Activated CD4-positive, alpha-beta T cell treated with anti-CD3 and anti-CD28 coated beads, Interleukin-2, amount 10 ng/mL, durations not matched to agents 24 days and 14 days (primary cell): ENCODE measurements at regions not wholly inside any gene's neighbourhood (a gene's known extent, or its start where the extent isn't known, plus 50 kb on each side); places are given as distances from the start of the nearest gene placed in this dataset.

ENCODE experiments used
- DNase-seq: peaks from one replicate; pipeline ENCODE4 v3.0.0; 2022
- H3K27ac Mint-ChIP-seq: one replicate; pipeline ENCODE4 v1.8.0; 2022; ENCODE audit warnings: mild to moderate bottlenecking, mixed read lengths
- H3K27me3 Mint-ChIP-seq: one replicate; pipeline ENCODE4 v1.8.0; 2022; ENCODE audit warnings: mixed read lengths
- H3K36me3 Mint-ChIP-seq: one replicate; pipeline ENCODE4 v1.8.0; 2022; ENCODE audit warnings: low read depth, mild to moderate bottlenecking, mixed read lengths
- H3K4me1 Mint-ChIP-seq: one replicate; pipeline ENCODE4 v1.8.0; 2021; ENCODE audit warnings: mixed read lengths
- H3K4me3 Mint-ChIP-seq: one replicate; pipeline ENCODE4 v1.8.0; 2022; ENCODE audit warnings: mild to moderate bottlenecking, moderate library complexity, mixed read lengths
- H3K9me3 Mint-ChIP-seq: one replicate; pipeline ENCODE4 v1.8.0; 2021; ENCODE audit warnings: mixed read lengths
- intact Hi-C: fragments of 100-400 bp; cut with micrococcal nuclease; formaldehyde crosslinking; loops from one replicate; pipeline ENCODE4 v1.15.1; 2023

- Mint-ChIP-seq H3K9me3 (peaks cover 3% of the 10 kb centered on the region), H3K4me3 (no peak overlapping the region), H3K27ac (no peak overlapping the region), H3K4me1 (no peaks in the 10 kb centered on the region), H3K36me3 (no peaks in the 10 kb centered on the region), H3K27me3 (no peaks in the 10 kb centered on the region)
- intact Hi-C loops, result no loop called here
- no peak for DNase-seq
Measured at GRCh38 chr16:6375465-6376075, 957.1 kb upstream of the RBFOX1 start.

DNA sequence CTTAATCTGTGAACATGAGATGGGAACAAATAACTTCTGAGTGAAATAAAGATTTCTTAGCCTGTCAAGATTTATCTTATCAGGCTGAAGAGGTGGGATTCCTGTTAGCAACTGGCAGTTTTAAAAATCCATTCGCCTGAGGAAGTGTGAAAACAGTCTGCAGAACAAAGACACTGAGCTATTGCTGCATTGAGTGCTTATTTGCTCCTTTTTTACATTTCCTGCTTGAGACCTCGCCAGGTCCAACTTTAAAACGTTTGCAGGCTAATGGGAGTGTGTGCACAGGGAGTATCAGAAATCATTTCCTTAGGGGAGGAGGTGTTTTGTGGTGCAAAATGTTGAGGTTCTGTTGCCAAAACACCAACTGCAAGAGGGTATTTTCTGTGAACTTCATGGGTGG lies 957.8 kb upstream of the RBFOX1 start:
- no peaks in the 10 kb centered on the region for H3K4me1 Mint-ChIP-seq
- H3K4me3 Mint-ChIP-seq, result no peak overlapping the region
- peaks cover 6% of the 10 kb centered on the region for H3K9me3 Mint-ChIP-seq
- DNase-seq, result no peak
- H3K27me3 Mint-ChIP-seq, result no peaks in the 10 kb centered on the region
- no peak overlapping the region for H3K27ac Mint-ChIP-seq
- intact Hi-C loops, result no loop called here
- no peaks in the 10 kb centered on the region for H3K36me3 Mint-ChIP-seq

GRCh38 chr16:6364846-6365245 lies 967.8 kb upstream of the RBFOX1 start:
- no peaks in the 10 kb centered on the region for H3K27me3 Mint-ChIP-seq
- H3K36me3 Mint-ChIP-seq, result no peaks in the 10 kb centered on the region
- no peak for DNase-seq
- H3K4me1 Mint-ChIP-seq, result no peaks in the 10 kb centered on the region
- no peak overlapping the region for H3K27ac Mint-ChIP-seq
- H3K9me3 Mint-ChIP-seq, result peaks cover 20% of the 10 kb centered on the region
- intact Hi-C loops, result no loop called here
- no peak overlapping the region for H3K4me3 Mint-ChIP-seq

GRCh38 chr16:6363896-6364607 lies 968.6 kb upstream of the RBFOX1 start:
- Mint-ChIP-seq H3K4me3 (no peak overlapping the region), H3K27ac (no peak overlapping the region), H3K4me1 (no peaks in the 10 kb centered on the region), H3K27me3 (no peaks in the 10 kb centered on the region), H3K9me3 (peaks cover 20% of the 10 kb centered on the region), H3K36me3 (no peaks in the 10 kb centered on the region)
- DNase-seq, result no peak
- intact Hi-C loops, result no loop called here

DNA sequence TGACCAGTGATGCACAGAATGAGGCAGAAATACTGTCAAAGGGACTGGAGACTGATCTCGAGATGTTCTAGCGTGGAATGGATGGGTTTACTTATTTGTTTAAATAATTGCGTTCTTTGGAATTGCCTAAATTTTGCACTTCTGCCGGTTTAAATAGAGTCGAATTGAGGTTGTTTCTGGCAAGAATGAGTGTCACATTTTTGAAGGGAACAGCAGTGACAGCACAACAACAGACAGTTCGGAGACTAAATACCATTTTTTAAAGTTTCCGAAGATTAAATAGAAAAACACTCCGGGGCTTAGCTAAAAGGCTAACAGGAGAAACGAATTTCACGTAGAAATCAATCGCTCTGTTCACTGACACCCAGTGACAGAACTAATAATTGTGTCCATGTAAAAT lies 969.2 kb upstream of the RBFOX1 start:
- DNase-seq, result no peak
- intact Hi-C loops, result no loop called here
- Mint-ChIP-seq H3K4me3 (no peak overlapping the region), H3K27me3 (no peaks in the 10 kb centered on the region), H3K9me3 (peaks cover 17% of the 10 kb centered on the region), H3K4me1 (no peaks in the 10 kb centered on the region), H3K36me3 (no peaks in the 10 kb centered on the region), H3K27ac (no peak overlapping the region)

DNA sequence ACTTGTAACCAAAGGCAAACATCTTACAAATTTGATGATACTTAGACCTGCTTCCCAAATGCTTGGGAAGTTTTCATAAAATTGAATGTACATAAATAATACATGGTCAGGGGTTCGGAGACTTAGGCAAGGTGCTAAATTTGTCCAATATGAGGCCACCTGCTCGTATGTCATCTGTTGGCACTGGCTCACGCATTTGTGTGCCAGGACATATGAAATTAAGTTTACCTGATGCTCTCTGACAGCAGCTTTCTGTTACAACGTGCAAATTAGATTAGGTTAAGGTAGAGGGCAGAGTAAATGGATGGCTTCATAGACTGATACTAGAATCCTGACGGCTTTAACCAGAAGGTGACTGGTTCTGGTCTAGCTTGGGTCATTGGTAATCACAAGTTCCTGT lies 970.3 kb upstream of the RBFOX1 start:
- Mint-ChIP-seq H3K4me1 (no peaks in the 10 kb centered on the region), H3K9me3 (peaks cover 16% of the 10 kb centered on the region), H3K36me3 (no peaks in the 10 kb centered on the region), H3K27ac (no peak overlapping the region), H3K27me3 (no peaks in the 10 kb centered on the region), H3K4me3 (no peak overlapping the region)
- no peak for DNase-seq
- intact Hi-C loops, result no loop called here

DNA sequence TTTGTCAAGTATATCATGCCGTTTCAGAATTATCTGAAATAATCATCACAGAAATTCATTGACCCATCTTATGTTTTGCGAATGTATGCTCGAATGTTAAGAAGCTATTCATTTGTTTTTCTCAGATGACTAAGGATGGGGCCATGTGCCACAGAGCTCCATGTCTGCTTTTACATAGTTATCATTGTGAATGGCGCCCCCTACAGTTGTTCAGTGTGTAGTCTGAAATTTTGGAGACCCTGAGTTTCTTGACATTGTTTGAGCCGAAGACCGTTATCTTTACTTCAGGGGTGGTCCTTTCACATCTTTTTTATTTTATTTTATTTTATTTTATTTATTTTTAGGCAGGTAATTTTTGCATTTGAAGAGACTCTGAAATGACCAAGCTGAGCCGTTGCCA lies 972.0 kb upstream of the RBFOX1 start:
- peaks cover 12% of the 10 kb centered on the region for H3K9me3 Mint-ChIP-seq
- H3K27me3 Mint-ChIP-seq, result no peaks in the 10 kb centered on the region
- DNase-seq, result no peak
- H3K36me3 Mint-ChIP-seq, result no peaks in the 10 kb centered on the region
- H3K27ac Mint-ChIP-seq, result no peak overlapping the region
- H3K4me3 Mint-ChIP-seq, result no peak overlapping the region
- intact Hi-C loops, result no loop called here
- H3K4me1 Mint-ChIP-seq, result no peaks in the 10 kb centered on the region

- Mint-ChIP-seq H3K27me3 (no peaks in the 10 kb centered on the region), H3K4me1 (no peaks in the 10 kb centered on the region), H3K9me3 (no peaks in the 10 kb centered on the region), H3K27ac (no peak overlapping the region), H3K36me3 (no peaks in the 10 kb centered on the region), H3K4me3 (no peak overlapping the region)
- intact Hi-C loops, result no loop called here
- no peak for DNase-seq
Measured at GRCh38 chr16:6356911-6357310, 975.7 kb upstream of the RBFOX1 start.

- Mint-ChIP-seq H3K27ac (no peak overlapping the region), H3K4me3 (no peak overlapping the region), H3K36me3 (no peaks in the 10 kb centered on the region), H3K4me1 (no peaks in the 10 kb centered on the region), H3K9me3 (peaks cover 8% of the 10 kb centered on the region), H3K27me3 (no peaks in the 10 kb centered on the region)
- intact Hi-C loops, result no loop called here
- no peak for DNase-seq
Measured at GRCh38 chr16:6349725-6350124, 982.9 kb upstream of the RBFOX1 start.

DNA sequence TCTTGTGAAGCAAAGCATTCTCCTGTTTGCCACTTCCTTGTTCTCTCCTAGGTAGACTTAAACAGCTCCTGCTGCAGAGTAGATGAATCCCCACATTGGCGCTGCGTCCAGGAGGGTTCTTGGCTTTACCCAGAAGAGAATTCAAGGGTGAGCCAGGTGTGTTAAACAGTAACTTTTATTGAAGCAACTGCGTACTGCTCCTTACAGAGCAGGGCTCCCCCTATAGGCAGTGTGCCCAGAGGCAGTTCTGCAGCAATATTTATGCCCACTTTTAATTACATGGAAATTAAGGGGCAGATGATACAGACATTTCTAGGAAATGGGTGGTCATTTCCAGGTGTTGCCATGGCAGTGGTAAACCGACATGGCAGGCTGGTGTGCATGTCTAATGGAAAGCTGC lies 987.6 kb upstream of the RBFOX1 start:
- Mint-ChIP-seq H3K27me3 (no peaks in the 10 kb centered on the region), H3K27ac (no peak overlapping the region), H3K36me3 (no peaks in the 10 kb centered on the region), H3K9me3 (peaks cover 12% of the 10 kb centered on the region), H3K4me3 (no peak overlapping the region), H3K4me1 (no peaks in the 10 kb centered on the region)
- intact Hi-C loops, result no loop called here
- no peak for DNase-seq

GRCh38 chr16:6343157-6343556 lies 989.5 kb upstream of the RBFOX1 start:
- Mint-ChIP-seq H3K9me3 (peaks cover 12% of the 10 kb centered on the region), H3K36me3 (no peaks in the 10 kb centered on the region), H3K4me3 (no peak overlapping the region), H3K27ac (no peak overlapping the region), H3K4me1 (no peaks in the 10 kb centered on the region), H3K27me3 (no peaks in the 10 kb centered on the region)
- DNase-seq, result no peak
- intact Hi-C loops, result no loop called here

DNA sequence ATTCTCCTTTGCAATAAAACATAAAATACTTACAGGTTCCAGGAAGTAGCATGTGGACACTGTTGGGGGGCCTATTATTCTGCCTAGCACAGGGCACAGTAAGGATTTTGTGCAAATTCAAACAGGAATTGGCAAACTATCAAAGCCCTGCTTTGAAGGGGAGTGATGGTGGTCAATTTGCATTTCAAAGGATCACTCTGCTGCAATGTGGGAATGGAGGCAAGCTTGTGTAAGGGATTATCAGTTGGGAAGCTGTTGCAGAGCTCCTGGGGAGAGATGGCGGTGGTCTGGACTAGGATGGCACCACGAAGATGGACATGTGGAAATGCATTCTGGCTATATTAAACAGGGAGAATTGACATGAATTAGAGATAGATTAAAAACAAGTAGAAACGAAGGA lies 990.7 kb upstream of the RBFOX1 start:
- intact Hi-C loops, result no loop called here
- Mint-ChIP-seq H3K36me3 (no peaks in the 10 kb centered on the region), H3K27ac (no peak overlapping the region), H3K4me1 (no peaks in the 10 kb centered on the region), H3K9me3 (peaks cover 13% of the 10 kb centered on the region), H3K4me3 (no peak overlapping the region), H3K27me3 (no peaks in the 10 kb centered on the region)
- DNase-seq, result no peak

DNA sequence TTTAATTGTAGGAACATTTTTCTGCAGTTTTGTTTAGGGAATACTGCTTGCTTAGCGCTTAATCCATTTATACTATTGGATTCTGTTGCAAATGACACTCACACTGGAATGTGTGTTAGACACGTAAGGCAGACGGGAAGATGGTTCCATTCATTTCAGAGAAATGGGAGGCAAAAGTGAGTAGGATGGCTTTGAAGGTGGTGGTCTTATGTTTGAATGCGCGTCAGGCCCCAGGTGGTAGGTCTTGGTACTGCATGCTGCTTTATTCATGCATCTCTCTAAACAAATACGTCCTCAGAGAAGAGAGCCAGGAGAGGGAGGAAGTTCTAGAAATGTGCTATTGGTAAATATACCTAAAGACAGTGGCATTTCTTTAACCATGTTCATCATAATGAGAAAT lies 997.6 kb upstream of the RBFOX1 start:
- H3K4me1 Mint-ChIP-seq, result no peaks in the 10 kb centered on the region
- no peak for DNase-seq
- no peak overlapping the region for H3K27ac Mint-ChIP-seq
- H3K36me3 Mint-ChIP-seq, result no peaks in the 10 kb centered on the region
- intact Hi-C loops, result no loop called here
- H3K9me3 Mint-ChIP-seq, result peaks cover 18% of the 10 kb centered on the region
- H3K4me3 Mint-ChIP-seq, result no peak overlapping the region
- H3K27me3 Mint-ChIP-seq, result no peaks in the 10 kb centered on the region

DNA sequence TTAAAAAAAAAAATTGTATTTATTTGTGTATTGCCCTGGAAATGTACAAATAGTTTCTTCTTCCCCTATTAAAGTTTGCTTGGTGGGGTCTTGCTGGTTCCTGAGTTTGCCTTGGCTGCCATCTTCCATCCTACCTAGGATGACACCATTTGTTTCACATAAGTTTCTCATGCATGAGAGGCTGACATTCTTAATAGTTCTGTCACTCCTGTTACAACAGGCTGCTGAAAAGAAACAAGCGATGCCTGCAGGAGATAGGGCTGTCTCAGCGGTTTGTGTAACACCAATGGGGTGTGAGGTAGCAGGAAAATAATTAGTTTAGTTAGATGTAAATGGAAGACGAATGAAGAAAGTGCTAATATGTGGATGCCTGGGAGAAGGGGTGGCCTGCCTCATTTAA lies 1000.9 kb upstream of the RBFOX1 start:
- no peaks in the 10 kb centered on the region for H3K27me3 Mint-ChIP-seq
- no peaks in the 10 kb centered on the region for H3K4me1 Mint-ChIP-seq
- no peak for DNase-seq
- no peak overlapping the region for H3K4me3 Mint-ChIP-seq
- H3K27ac Mint-ChIP-seq, result no peak overlapping the region
- H3K9me3 Mint-ChIP-seq, result peaks cover 11% of the 10 kb centered on the region
- no peaks in the 10 kb centered on the region for H3K36me3 Mint-ChIP-seq
- intact Hi-C loops, result no loop called here

DNA sequence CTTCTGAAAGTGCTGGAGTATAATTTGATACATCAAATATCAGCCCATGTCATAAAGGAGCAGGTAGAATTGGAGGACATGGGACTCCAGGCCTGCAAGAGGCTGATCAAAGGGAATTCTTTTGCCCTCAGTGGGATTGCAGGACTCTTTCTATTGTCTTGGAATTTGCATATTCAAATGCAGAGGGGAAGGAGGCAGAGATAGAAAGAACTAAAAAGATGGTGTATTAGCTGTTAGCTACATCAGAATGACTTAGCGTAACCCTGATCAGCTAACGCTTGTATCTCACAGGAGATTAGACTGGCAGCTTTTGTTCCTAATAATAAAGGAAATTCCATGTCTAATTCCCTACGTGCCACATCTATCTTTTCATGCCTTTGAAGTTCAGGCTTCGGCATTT lies 1014.7 kb upstream of the RBFOX1 start:
- H3K27ac Mint-ChIP-seq, result no peak overlapping the region
- no peaks in the 10 kb centered on the region for H3K27me3 Mint-ChIP-seq
- peaks cover 15% of the 10 kb centered on the region for H3K9me3 Mint-ChIP-seq
- no peak for DNase-seq
- intact Hi-C loops, result no loop called here
- no peaks in the 10 kb centered on the region for H3K4me1 Mint-ChIP-seq
- H3K36me3 Mint-ChIP-seq, result no peaks in the 10 kb centered on the region
- no peak overlapping the region for H3K4me3 Mint-ChIP-seq
